ENCODE measurements at regions not wholly inside any gene's neighbourhood (a gene's known extent, or its start where the extent isn't known, plus 50 kb on each side); places are given as distances from the start of the nearest gene placed in this dataset.
A peak's percentile ranks its signal among the peaks of the same experiment; 100 is the strongest.

DNA sequence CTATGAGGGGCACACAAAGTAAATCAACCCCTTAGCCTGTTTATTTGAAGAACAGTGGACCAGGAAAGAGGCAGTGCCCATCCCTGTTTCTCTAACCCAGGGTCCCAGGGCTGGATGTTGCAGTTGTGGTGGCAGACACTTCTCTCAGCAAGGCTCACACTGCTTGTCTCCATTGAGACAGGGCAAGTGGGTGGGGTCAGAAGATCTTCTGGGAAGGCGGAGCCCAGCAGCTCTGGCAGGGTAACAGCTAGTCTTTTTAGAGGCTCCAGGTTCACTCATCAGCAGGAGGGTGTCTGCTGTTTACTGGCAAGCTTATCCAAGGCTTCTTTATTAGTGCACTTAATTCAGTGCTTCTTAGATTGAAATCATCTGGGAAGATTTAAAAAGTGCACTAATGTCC lies 659.8 kb upstream of the DIPK2B start:
- Histone ChIP-seq H4K91ac (ENCODE audit: insufficient read length, low read depth, low read length) (no peak overlapping the region), H2BK120ac (ENCODE audit: low read depth, low read length, poor library complexity, severe bottlenecking) (no peak overlapping the region), H2BK20ac (ENCODE audit: low read depth, low read length, poor library complexity, severe bottlenecking) (no peak overlapping the region), H3K14ac (ENCODE audit: insufficient read depth, low read length) (no peak overlapping the region), H4K5ac (ENCODE audit: insufficient read length, low read depth, low read length) (no peak overlapping the region), H3K79me1 (ENCODE audit: insufficient read depth, low read depth, low read length, poor library complexity, severe bottlenecking) (no peaks in the 10 kb centered on the region), H2BK5ac (ENCODE audit: insufficient read length, low read length) (no peak overlapping the region), H3K4me2 (ENCODE audit: insufficient read depth, insufficient read length, low read length) (no peak overlapping the region), H2BK15ac (ENCODE audit: low read depth, low read length) (no peak overlapping the region), H4K8ac (replicated peaks; ENCODE audit: insufficient read length, low read depth, low read length) (no peak overlapping the region), H3K18ac (ENCODE audit: insufficient read length, low read depth, low read length) (no peak overlapping the region), H3K27ac (ENCODE audit: insufficient read length, low read depth, low read length) (no peak overlapping the region), H2AFZ (ENCODE audit: low read length) (no peak overlapping the region), H3K23me2 (ENCODE audit: insufficient read length, low read depth, low read length, poor library complexity, severe bottlenecking) (no peaks in the 10 kb centered on the region), H3K56ac (ENCODE audit: insufficient read length, low read depth, low read length) (no peak overlapping the region), H3T11ph (ENCODE audit: low read length) (no peak overlapping the region), H3K23ac (ENCODE audit: insufficient read length, low read depth, low read length) (no peak overlapping the region), H2BK12ac (ENCODE audit: insufficient read length, low read depth, low read length) (no peak overlapping the region), H3K4me1 (ENCODE audit: insufficient read depth, low read length) (peaks cover 4% of the 10 kb centered on the region; the same call in 1 of the 2 replicates), H4K20me1 (ENCODE audit: control insufficient read depth, insufficient read depth, insufficient read length) (no peaks in the 10 kb centered on the region), H3K27me3 (ENCODE audit: insufficient read depth, low read length) (no peaks in the 10 kb centered on the region), H3K79me2 (ENCODE audit: insufficient read depth, low read length) (no peaks in the 10 kb centered on the region), H3K9ac (ENCODE audit: extremely low read depth, insufficient read length, low read length) (no peak overlapping the region), H3K4ac (ENCODE audit: low read depth, low read length) (no peak overlapping the region), H2AK5ac (ENCODE audit: insufficient read length, low read length) (no peak overlapping the region), H3K9me3 (ENCODE audit: control insufficient read depth, low read depth, low read length) (no peaks in the 10 kb centered on the region)
- Mint-ChIP-seq H3K9me3 (peaks cover 62 to 75% of the 10 kb centered on the region in 2 experiments), H3K27ac (no peak overlapping the region), H3K4me3 (no peak overlapping the region), H3K27me3 (ENCODE audit: low read depth) (no peaks in the 10 kb centered on the region), H3K36me3 (ENCODE audit: insufficient read depth in 1 of 3, low read depth in 3 of 3) (peaks cover 0 to 9% (median 3%) of the 10 kb centered on the region in 3 experiments; a peak in 4 of 7 replicates), H3K4me1 (peaks cover 18 to 36% of the 10 kb centered on the region in 2 experiments; a peak in 3 of 4 replicates)
- WGBS (ENCODE audit: extremely low coverage, insufficient read length, low lambda C conversion rate): no CpG with 5 or more reads among the region's 1 CpG
- TF ChIP-seq, protein P1, sequence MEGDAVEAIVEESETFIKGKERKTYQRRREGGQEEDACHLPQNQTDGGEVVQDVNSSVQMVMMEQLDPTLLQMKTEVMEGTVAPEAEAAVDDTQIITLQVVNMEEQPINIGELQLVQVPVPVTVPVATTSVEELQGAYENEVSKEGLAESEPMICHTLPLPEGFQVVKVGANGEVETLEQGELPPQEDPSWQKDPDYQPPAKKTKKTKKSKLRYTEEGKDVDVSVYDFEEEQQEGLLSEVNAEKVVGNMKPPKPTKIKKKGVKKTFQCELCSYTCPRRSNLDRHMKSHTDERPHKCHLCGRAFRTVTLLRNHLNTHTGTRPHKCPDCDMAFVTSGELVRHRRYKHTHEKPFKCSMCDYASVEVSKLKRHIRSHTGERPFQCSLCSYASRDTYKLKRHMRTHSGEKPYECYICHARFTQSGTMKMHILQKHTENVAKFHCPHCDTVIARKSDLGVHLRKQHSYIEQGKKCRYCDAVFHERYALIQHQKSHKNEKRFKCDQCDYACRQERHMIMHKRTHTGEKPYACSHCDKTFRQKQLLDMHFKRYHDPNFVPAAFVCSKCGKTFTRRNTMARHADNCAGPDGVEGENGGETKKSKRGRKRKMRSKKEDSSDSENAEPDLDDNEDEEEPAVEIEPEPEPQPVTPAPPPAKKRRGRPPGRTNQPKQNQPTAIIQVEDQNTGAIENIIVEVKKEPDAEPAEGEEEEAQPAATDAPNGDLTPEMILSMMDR (conservative IDR thresholded peaks at IDR 0.05): no peak
- peak; percentile 39 for DNase-seq
